Stimulated activated CD4-positive, alpha-beta T cell treated with anti-CD3 and anti-CD28 coated beads, Interleukin-2, amount 100 ng/mL, for 48 hours (primary cell): ENCODE measurements at regions not wholly inside any gene's neighbourhood (a gene's known extent, or its start where the extent isn't known, plus 50 kb on each side); places are given as distances from the start of the nearest gene placed in this dataset.

Experiments used
- DNase-seq, 2 donors: peaks; one replicate each; pipeline ENCODE4 v3.0.0-alpha.2; 2020

DNA sequence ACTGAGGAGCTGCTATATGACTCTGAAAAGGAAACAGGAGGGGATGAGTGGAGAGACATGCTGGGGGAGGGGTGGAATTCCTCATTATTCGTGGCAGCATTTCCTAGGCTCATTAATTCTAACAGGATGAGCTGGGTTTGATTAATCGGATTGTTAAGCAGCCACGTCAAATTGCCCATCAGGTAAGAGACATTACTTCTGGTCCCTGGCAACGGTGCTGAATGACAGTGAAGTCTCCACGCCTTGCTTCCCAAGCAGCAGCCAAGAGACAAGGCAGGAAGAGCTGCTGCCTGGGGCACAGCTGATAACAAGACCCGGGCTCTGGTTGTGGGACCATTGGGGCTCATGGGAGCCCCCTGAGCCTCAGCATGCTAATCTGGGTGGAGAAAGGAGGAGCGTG is 86.6 kb downstream of the MARCHF4 start:
- no peak for DNase-seq

DNA sequence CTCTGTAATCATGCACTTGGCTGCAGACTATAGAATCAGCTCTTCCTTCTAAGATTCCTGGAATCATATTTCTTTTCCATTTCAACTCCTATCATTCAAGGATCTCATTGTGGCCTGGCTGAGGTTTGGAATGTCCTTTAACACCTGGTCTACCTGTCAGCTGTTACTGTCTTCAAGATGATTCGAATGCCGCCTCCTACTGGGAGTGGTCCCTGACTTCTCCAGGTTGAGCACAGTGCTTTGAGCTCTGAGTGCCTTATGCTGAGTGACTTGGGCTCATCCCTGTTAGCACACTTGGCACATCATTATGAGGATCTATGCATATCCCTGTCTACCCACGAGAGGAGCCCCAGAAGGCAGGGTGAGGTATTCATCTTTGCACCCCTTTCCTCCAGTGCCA is 87.6 kb downstream of the MARCHF4 start:
- DNase-seq, result no peak

DNA sequence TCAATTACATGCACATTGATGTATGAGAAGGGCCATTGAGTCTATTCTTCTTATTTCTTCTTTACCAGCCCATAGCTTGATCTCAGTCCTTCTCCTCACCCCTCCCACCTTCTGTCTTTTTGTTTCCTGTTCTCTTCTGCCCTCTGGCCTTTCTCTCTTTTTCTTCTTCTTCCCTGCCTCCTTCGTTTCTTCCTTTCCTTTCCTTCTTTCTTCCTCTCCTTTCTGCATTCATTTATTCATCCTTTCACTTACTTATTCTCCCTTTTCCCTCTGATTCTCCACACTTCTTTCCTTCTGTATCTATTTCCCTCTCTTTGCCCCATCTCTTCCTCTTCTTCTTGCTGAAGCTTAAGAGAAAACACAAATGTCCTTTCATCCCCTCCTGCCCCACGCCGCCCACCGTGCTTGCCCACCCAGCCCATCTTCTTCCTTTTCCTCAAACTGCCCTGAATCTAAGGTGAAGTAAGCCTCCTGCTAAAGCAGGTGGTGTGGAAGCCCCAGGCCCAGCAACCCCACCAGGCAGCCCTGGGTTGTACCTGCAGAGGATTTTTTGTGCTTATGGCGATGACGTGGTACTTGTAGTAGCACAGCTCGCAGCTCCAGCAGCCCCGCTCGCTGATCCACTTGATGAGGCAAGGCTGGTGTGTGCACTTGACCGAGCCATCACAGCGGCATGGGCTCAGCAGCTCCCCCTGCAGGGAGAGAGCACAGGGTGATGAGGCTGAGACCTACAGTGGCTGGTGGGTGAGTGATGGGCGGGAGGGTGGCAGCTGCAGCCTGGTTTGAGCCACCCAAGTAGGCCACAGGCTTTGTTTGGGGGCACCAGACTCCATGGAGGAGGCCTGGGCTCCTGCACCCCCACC is 89.0 kb downstream of the MARCHF4 start:
- peak; percentile 28 to 40 for DNase-seq

DNA sequence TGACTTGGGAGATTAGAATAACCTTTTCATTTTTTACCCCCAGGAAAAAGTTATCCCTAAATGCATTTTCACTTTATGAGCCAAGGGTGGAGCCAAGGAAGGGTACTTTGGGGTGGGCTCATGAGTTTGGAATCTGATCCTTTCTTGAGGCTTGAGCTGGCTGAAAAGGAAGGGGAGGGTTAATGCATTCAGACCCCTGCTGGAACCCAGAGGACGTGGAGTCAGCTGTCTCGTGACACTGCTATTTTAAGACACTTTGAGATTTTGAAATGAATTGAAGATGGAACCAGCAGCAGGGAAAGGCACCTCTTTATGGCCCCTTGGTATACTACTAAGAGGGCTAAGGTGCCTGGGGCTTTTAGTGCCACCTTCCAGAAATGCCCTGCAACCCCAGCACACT is 90.4 kb downstream of the MARCHF4 start:
- DNase-seq, result no peak

DNA sequence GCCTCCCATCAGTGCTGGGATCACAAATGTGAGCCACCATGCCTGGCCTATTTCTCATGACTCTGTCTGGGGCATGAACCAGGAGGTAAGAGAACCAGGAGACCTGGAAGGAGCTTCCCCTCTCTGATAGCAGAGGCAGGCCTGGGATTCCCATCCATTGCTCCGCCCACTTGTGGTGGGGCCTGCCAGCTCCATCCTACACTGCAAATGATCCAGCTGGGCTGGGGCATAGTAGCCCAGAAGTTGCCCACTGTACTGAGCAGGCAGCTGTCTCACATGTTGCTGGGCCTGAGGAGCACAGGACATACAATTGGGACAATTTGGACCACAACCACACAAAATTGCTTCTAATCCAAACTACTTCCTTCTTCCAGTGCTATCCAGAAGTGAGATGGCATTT is 91.0 kb downstream of the MARCHF4 start:
- no peak for DNase-seq

DNA sequence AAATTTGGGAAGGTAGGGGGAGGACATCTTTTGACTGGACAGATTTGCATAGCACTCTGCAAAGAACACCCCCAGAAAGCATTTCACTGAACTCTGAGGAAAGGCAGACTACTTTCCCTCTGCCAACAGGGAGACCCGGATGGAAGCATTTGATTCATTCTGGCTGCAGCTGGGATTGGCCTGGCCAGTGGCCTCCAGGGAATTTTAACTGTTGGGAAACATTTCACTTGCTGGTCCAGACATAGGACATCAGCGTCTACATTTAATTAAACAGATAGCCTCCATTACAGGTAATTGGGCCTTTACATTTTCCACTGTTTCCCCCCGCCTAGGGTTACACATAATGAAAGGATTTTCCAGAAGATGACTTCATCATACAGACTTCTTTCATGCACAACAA is 92.8 kb downstream of the MARCHF4 start:
- DNase-seq, result no peak

DNA sequence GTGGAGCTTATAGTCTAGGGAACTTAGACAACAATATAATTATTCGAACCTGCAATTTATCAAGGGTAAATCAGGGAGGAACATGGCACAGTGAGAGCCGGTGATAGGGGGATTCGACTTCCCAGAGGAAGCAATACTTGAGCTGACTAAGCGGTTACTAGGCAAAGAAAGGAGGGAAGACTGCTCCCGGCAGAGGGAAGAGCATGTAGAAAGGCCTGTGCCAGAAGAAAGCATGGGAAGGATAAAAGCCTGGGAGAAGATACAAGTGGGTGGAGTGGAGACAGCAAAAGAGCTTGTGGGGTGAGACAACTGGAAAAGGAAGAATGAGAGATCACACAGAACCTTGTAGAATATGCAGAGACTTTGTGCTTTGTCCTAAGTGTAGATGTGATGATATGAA is 93.3 kb downstream of the MARCHF4 start:
- no peak for DNase-seq

DNA sequence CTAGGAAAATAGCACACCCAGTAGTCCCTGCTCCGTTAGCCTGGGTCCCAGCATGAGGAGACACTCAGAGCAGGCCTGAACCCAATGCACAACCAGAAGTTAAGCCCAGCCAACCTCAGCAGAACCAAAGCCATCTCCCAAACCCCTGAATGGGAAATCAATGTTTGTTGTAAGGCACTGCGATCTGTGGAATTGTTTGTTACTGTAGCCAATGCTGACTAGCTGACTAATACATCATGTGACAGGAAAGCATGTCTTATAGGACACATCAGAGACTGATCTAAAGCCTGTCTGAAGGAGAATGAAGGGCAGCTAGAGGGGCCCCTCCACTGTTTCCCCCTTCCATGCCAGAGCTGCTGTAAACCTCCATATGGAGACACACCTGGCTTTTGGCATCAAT is 96.4 kb downstream of the MARCHF4 start:
- no peak for DNase-seq

DNA sequence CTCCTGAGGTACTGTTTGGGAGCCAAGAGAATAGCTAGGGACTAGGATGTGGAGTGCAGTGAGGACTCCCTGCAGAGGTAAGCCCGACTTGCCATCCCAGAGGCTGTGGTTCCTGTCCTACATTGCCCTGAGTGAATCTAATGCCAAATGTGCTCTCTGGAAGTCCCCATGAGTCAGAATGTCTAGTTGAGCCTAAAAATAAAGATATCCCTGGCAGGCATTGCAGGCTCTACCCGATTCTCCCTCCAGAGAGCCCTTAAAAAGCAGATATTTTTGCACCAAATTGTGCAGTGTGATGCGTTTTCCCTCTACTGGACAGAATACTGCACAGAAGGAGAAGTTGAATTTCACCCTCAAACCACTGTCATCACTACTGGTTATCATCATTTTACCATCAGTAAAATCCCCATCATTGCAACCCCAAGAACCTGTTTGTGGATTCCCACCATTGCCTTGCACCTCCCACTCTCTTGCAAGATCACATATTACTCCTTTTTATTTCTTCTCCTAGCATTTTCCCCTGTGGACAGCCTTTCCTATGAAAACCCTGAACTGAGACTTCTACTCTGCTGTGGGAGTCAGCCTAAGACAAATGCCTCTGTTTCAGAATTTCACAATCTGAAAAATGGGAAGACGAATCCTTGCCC is 98.0 kb downstream of the MARCHF4 start:
- DNase-seq, result no peak

DNA sequence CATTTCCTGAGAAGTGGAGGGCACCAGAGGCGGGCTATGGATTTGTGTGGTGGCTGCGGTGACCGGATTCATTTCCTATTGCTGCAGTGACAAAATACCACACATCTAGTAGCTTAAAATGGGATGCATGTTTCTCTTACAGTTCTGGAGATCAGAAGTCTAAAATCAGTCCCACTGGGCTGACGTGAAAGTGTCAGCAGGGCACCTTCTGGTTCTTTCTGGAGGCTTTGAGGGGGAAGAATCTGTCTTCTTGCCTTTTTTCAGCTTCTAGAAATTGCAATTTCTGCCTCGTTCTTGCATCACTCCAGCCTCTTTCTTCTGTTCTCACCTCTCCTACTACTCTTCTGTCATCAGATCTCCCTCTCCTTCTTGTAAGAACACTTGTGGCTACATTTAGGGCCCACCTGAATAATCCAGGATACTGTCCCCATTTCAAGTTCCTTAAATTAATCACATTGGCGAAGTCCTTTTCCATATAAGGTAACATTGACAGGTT is 111.2 kb downstream of the MARCHF4 start:
- DNase-seq, result no peak

DNA sequence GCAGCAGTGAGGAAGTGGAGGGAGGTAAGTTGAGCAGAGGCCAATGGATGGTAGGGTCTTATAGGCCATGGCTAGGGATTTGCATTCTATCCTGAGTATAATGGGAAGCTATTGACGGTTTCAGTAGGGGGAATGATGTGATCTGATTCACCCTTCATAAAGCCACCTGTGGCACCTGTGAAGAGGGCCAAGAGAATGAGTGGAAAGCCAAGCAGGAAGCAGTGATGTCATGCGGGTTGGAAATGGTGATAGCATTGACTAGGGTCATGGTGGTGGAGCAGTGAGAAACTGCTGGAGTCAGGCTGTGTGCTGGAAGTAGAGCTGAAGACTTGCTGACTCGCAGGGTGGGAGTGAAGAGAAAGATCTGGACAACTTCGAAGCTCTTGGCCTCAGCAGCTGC is 111.7 kb downstream of the MARCHF4 start:
- DNase-seq, result no peak

DNA sequence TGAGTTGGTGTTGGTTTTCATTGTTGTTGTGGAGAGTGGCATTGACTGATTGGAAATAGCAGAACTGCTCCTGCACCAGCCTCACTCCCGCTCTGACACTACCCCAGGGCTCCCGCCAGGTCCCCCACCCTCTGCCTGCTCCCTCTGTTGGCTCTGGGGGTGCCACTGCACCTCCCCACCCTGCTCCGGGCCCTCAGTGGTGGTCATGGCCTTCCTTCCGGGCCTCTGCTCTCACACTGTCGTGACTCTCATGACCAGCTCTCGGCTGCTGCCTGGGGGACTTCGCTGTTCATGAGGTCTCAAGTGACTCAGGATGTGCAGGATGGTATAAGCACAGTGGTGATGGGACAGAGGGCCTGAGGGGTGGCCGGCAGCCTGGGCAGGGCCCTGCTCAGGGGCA is 113.2 kb downstream of the MARCHF4 start:
- DNase-seq, result no peak

DNA sequence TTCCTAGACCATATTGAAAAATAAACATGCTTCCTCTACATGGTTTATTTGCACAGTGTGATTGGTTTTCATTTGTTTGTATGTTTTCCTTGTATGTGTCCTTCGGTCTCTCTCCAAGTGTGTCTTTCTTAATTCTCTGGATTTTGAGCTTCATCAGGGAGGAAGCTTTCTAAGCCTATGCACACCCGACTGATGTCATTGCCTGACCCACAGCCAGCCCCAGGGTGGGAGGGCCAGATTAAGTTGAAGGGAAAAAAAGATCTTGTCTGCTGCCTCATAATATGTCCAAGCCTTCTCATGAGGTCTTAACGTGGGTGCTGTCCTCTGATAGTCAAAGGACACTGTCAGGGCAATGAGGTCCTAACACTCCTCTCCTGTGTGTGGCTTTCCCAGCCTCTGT is 115.2 kb downstream of the MARCHF4 start:
- no peak for DNase-seq
